ENCODE measurements at regions not wholly inside any gene's neighbourhood (a gene's known extent, or its start where the extent isn't known, plus 50 kb on each side); places are given as distances from the start of the nearest gene placed in this dataset.

DNA sequence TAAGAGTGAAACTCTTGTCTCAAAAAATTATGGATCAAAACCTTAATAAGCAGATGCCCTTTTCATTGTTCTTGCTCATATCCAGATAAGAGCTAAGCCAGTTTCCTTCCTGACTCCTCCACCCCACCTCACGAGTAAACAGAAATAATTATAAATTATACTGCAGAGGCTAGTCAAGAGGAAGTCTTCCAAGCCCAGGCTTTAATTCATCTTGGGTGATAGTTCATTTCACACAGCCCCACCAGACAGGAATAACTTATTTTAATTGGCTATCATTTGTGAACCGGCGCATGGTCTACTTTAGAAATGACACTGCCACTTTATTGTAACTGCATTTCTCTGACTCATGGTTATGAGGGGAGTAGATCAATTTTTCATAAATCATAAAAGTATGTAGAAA is 102.0 kb downstream of the BTBD3 start:
- no peak for TF ChIP-seq TAF7 (tag; IDR thresholded peaks at IDR 0.05)
- no peak for TF ChIP-seq ZNF24 (IDR thresholded peaks at IDR 0.05)
- TF ChIP-seq ZBTB7A (IDR thresholded peaks at IDR 0.05; ENCODE audit: borderline replicate concordance, control insufficient read depth, low read depth, low read length), result no peak
- TF ChIP-seq, protein P1, sequence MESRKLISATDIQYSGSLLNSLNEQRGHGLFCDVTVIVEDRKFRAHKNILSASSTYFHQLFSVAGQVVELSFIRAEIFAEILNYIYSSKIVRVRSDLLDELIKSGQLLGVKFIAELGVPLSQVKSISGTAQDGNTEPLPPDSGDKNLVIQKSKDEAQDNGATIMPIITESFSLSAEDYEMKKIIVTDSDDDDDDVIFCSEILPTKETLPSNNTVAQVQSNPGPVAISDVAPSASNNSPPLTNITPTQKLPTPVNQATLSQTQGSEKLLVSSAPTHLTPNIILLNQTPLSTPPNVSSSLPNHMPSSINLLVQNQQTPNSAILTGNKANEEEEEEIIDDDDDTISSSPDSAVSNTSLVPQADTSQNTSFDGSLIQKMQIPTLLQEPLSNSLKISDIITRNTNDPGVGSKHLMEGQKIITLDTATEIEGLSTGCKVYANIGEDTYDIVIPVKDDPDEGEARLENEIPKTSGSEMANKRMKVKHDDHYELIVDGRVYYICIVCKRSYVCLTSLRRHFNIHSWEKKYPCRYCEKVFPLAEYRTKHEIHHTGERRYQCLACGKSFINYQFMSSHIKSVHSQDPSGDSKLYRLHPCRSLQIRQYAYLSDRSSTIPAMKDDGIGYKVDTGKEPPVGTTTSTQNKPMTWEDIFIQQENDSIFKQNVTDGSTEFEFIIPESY (CRISPR knock-in tag; IDR thresholded peaks at IDR 0.05), result no peak
- TF ChIP-seq NBN (IDR thresholded peaks at IDR 0.05; ENCODE audit: low read depth), result no peak
- no peak for TF ChIP-seq HEY1 (CRISPR knock-in tag; IDR thresholded peaks at IDR 0.05; ENCODE audit: borderline replicate concordance)
- TF ChIP-seq, protein P2, sequence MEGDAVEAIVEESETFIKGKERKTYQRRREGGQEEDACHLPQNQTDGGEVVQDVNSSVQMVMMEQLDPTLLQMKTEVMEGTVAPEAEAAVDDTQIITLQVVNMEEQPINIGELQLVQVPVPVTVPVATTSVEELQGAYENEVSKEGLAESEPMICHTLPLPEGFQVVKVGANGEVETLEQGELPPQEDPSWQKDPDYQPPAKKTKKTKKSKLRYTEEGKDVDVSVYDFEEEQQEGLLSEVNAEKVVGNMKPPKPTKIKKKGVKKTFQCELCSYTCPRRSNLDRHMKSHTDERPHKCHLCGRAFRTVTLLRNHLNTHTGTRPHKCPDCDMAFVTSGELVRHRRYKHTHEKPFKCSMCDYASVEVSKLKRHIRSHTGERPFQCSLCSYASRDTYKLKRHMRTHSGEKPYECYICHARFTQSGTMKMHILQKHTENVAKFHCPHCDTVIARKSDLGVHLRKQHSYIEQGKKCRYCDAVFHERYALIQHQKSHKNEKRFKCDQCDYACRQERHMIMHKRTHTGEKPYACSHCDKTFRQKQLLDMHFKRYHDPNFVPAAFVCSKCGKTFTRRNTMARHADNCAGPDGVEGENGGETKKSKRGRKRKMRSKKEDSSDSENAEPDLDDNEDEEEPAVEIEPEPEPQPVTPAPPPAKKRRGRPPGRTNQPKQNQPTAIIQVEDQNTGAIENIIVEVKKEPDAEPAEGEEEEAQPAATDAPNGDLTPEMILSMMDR (IDR thresholded peaks at IDR 0.05 in 2 of 3, conservative IDR thresholded peaks at IDR 0.05 in 1 of 3; ENCODE audit: insufficient read depth in 2 of 3, low read depth in 1 of 3, low read length in 3 of 3), result no peak
- TF ChIP-seq, protein P3, sequence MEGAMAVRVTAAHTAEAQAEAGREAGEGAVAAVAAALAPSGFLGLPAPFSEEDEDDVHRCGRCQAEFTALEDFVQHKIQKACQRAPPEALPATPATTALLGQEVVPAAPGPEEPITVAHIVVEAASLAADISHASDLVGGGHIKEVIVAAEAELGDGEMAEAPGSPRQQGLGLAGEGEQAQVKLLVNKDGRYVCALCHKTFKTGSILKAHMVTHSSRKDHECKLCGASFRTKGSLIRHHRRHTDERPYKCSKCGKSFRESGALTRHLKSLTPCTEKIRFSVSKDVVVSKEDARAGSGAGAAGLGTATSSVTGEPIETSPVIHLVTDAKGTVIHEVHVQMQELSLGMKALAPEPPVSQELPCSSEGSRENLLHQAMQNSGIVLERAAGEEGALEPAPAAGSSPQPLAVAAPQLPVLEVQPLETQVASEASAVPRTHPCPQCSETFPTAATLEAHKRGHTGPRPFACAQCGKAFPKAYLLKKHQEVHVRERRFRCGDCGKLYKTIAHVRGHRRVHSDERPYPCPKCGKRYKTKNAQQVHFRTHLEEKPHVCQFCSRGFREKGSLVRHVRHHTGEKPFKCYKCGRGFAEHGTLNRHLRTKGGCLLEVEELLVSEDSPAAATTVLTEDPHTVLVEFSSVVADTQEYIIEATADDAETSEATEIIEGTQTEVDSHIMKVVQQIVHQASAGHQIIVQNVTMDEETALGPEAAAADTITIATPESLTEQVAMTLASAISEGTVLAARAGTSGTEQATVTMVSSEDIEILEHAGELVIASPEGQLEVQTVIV (CRISPR knock-in tag; IDR thresholded peaks at IDR 0.05; ENCODE audit: borderline replicate concordance), result no peak
- TF ChIP-seq, protein P4, sequence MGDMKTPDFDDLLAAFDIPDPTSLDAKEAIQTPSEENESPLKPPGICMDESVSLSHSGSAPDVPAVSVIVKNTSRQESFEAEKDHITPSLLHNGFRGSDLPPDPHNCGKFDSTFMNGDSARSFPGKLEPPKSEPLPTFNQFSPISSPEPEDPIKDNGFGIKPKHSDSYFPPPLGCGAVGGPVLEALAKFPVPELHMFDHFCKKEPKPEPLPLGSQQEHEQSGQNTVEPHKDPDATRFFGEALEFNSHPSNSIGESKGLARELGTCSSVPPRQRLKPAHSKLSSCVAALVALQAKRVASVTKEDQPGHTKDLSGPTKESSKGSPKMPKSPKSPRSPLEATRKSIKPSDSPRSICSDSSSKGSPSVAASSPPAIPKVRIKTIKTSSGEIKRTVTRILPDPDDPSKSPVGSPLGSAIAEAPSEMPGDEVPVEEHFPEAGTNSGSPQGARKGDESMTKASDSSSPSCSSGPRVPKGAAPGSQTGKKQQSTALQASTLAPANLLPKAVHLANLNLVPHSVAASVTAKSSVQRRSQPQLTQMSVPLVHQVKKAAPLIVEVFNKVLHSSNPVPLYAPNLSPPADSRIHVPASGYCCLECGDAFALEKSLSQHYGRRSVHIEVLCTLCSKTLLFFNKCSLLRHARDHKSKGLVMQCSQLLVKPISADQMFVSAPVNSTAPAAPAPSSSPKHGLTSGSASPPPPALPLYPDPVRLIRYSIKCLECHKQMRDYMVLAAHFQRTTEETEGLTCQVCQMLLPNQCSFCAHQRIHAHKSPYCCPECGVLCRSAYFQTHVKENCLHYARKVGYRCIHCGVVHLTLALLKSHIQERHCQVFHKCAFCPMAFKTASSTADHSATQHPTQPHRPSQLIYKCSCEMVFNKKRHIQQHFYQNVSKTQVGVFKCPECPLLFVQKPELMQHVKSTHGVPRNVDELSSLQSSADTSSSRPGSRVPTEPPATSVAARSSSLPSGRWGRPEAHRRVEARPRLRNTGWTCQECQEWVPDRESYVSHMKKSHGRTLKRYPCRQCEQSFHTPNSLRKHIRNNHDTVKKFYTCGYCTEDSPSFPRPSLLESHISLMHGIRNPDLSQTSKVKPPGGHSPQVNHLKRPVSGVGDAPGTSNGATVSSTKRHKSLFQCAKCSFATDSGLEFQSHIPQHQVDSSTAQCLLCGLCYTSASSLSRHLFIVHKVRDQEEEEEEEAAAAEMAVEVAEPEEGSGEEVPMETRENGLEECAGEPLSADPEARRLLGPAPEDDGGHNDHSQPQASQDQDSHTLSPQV (IDR thresholded peaks at IDR 0.05), result no peak
- no peak for TF ChIP-seq POLR2A (conservative IDR thresholded peaks at IDR 0.05)
- no peak for TF ChIP-seq MBD2 (IDR thresholded peaks at IDR 0.05; ENCODE audit: borderline replicate concordance, low read depth)
